Right hindlimb (tissue), 1 donor: ENCODE measurements at regions not wholly inside any gene's neighbourhood (a gene's known extent, or its start where the extent isn't known, plus 50 kb on each side); places are given as distances from the start of the nearest gene placed in this dataset.
A peak's percentile ranks its signal among the peaks of the same experiment; 100 is the strongest.

ENCODE experiments used
- DNase-seq: peaks from one replicate; pipeline ENCODE4 v3.0.0-alpha.2; 2018

GRCh38 chr9:16316911-16317817 is 553.3 kb downstream of the BNC2 start:
- no peak for DNase-seq

GRCh38 chr9:16318516-16319060 is 551.9 kb downstream of the BNC2 start:
- no peak for DNase-seq

GRCh38 chr9:16319646-16320045 is 550.8 kb downstream of the BNC2 start:
- no peak for DNase-seq

GRCh38 chr9:16320338-16320902 is 550.0 kb downstream of the BNC2 start:
- no peak for DNase-seq

GRCh38 chr9:16321461-16322119 is 548.9 kb downstream of the BNC2 start:
- DNase-seq = peak; percentile 29

- DNase-seq = no peak
Measured at GRCh38 chr9:16322849-16323248, 547.6 kb downstream of the BNC2 start.

- DNase-seq = no peak
Measured at GRCh38 chr9:16325966-16326365, 544.5 kb downstream of the BNC2 start.

- DNase-seq = no peak
Measured at GRCh38 chr9:16328349-16328748, 542.1 kb downstream of the BNC2 start.

GRCh38 chr9:16329671-16330113 is 540.8 kb downstream of the BNC2 start:
- DNase-seq = peak; percentile 79

GRCh38 chr9:16331031-16331430 is 539.4 kb downstream of the BNC2 start:
- DNase-seq = peak; percentile 62

GRCh38 chr9:16331527-16331926 is 538.9 kb downstream of the BNC2 start:
- DNase-seq = no peak

GRCh38 chr9:16333691-16334090 is 536.8 kb downstream of the BNC2 start:
- DNase-seq = no peak

GRCh38 chr9:16335788-16336580 is 534.5 kb downstream of the BNC2 start:
- peak; percentile 49 for DNase-seq

- DNase-seq = no peak
Measured at GRCh38 chr9:16336833-16337232, 533.6 kb downstream of the BNC2 start.

- DNase-seq = no peak
Measured at GRCh38 chr9:16337322-16338029, 533.0 kb downstream of the BNC2 start.

- DNase-seq = no peak
Measured at GRCh38 chr9:16341177-16341576, 529.3 kb downstream of the BNC2 start.

- no peak for DNase-seq
Measured at GRCh38 chr9:16342246-16343020, 528.0 kb downstream of the BNC2 start.

GRCh38 chr9:16343249-16344237 is 526.9 kb downstream of the BNC2 start:
- peak; percentile 30 for DNase-seq

- DNase-seq = no peak
Measured at GRCh38 chr9:16344343-16344742, 526.1 kb downstream of the BNC2 start.

GRCh38 chr9:16345902-16346301 is 524.6 kb downstream of the BNC2 start:
- DNase-seq = no peak
